ENCODE measurements at regions not wholly inside any gene's neighbourhood (a gene's known extent, or its start where the extent isn't known, plus 50 kb on each side); places are given as distances from the start of the nearest gene placed in this dataset.
A peak's percentile ranks its signal among the peaks of the same experiment; 100 is the strongest.

GRCh38 chr1:25022361-25023189, 92.5 kb upstream of the RUNX3 start:
- H3K9me3 Mint-ChIP-seq (ENCODE audit: insufficient read depth) = no peaks in the 10 kb centered on the region
- intact Hi-C loops (cut with micrococcal nuclease) = loop anchor here (1.0 to 5.0 kb wide), 4 partner anchors 10 to 66 kb away; no protein-coding TSS in a partner anchor
- peak overlapping the region; percentile 97 for H3K27ac ChIP-seq (ENCODE audit: low read length in 2 of 2)
- H3K36me3 ChIP-seq (replicated peaks in 1 of 2; ENCODE audit: control extremely low read depth in 1 of 2, control insufficient read depth in 1 of 2, extremely low read depth in 1 of 2, insufficient read depth in 2 of 2, low read length in 1 of 2) = no peaks in the 10 kb centered on the region
- H3K9ac ChIP-seq (ENCODE audit: low read length) = peak overlapping the region; percentile 44
- H3K27ac Mint-ChIP-seq = peak overlapping the region; percentile 94
- 2% methylated on average over 16 of the region's 20 CpGs for WGBS (ENCODE audit: insufficient coverage)
- no peaks in the 10 kb centered on the region for H3K27me3 Mint-ChIP-seq
- no peaks in the 10 kb centered on the region for H3K27me3 ChIP-seq (replicated peaks in 1 of 4; ENCODE audit: control extremely low read depth in 1 of 4, control insufficient read depth in 3 of 4, insufficient read depth in 4 of 4, low read length in 3 of 4)
- H3K4me3 ChIP-seq (ENCODE audit: control extremely low read depth in 1 of 5, extremely low read depth in 1 of 5, insufficient read depth in 1 of 5, low read depth in 2 of 5, low read length in 4 of 5) = peak overlapping the region in 4 of 5 experiments; percentile 2 to 32 (median 23)
- ChIA-PET CTCF (interaction anchor here (0.9 to 2.7 kb wide), 20 partner anchors 10 to 175 kb away, joined by 3 to 38 read pairs (median 4); partner anchors contain the start of gene RUNX3), POLR2A (interaction anchor here (0.6 to 3.3 kb wide), 19 partner anchors 9 to 1296 kb away, joined by 3 to 46 read pairs (median 5); partner anchors contain the start of gene RUNX3)
- H3K9me3 ChIP-seq (ENCODE audit: control extremely low read depth in 1 of 3, control insufficient read depth in 2 of 3, insufficient read depth in 1 of 3, low read length in 2 of 3) = peaks cover 0 to 3% (median 0%) of the 10 kb centered on the region in 3 donors
- no peak for TF ChIP-seq EZH2 (IDR thresholded peaks at IDR 0.05; ENCODE audit: borderline replicate concordance, insufficient read depth, low read depth, low read length, poor library complexity, severe bottlenecking)
- TF ChIP-seq CTCF (IDR thresholded peaks at IDR 0.05) = no peak
- DNase-seq (peak; percentile 98), ATAC-seq (ENCODE audit: low read depth) (peak; percentile 78)
- H3K4me1 Mint-ChIP-seq = peaks cover 65% of the 10 kb centered on the region
- peak overlapping the region; percentile 78 for H3K4me3 Mint-ChIP-seq
- H3K79me2 ChIP-seq (ENCODE audit: control insufficient read depth, insufficient read depth, low read length) = no peaks in the 10 kb centered on the region
- peak overlapping the region; percentile 78 for H3K4me2 ChIP-seq (replicated peaks; ENCODE audit: low read depth, low read length, poor library complexity, severe bottlenecking)
- H3K4me1 ChIP-seq (ENCODE audit: control insufficient read depth in 2 of 2, insufficient read depth in 2 of 2, low read length in 2 of 2) = peaks cover 49 to 67% of the 10 kb centered on the region in 2 donors
- H4K20me1 ChIP-seq (ENCODE audit: control insufficient read depth, insufficient read depth, low read length, poor library complexity, severe bottlenecking) = no peaks in the 10 kb centered on the region
- H2AFZ ChIP-seq (ENCODE audit: insufficient read depth, low read depth, low read length, poor library complexity, severe bottlenecking) = peak overlapping the region; percentile 43
